IPS-20b (cell line): ENCODE measurements at regions not wholly inside any gene's neighbourhood (a gene's known extent, or its start where the extent isn't known, plus 50 kb on each side); places are given as distances from the start of the nearest gene placed in this dataset.
"Not testable (repeated sequence)": the region's sequence is repeated elsewhere in the genome, so short reads cannot be mapped to it uniquely, and the experiment has no call there.

Experiments used
- H3K27ac ChIP-seq: one replicate; pipeline ENCODE4 v1.5.1; 2013; ENCODE audit warnings: low read length
- H3K27me3 ChIP-seq: 2 replicates; pipeline ENCODE4 v1.6.1; 2013; ENCODE audit warnings: mild to moderate bottlenecking, low read length, inconsistent platforms; ENCODE audit not compliant: insufficient read depth
- H3K36me3 ChIP-seq: 2 replicates; pipeline ENCODE4 v1.6.1; 2013; ENCODE audit warnings: low read depth, mild to moderate bottlenecking, inconsistent platforms, low read length, moderate library complexity; ENCODE audit not compliant: insufficient read depth
- H3K4me1 ChIP-seq: 2 replicates; pipeline ENCODE4 v1.6.1; 2013; ENCODE audit warnings: mild to moderate bottlenecking, control low read depth, inconsistent platforms, low read length, moderate library complexity; ENCODE audit not compliant: insufficient read depth
- H3K4me3 ChIP-seq: 2 replicates; pipeline ENCODE4 v1.5.1; 2013; ENCODE audit warnings: mild to moderate bottlenecking, low read length, inconsistent platforms
- H3K9ac ChIP-seq: 2 replicates; pipeline ENCODE4 v1.6.1; 2013; ENCODE audit warnings: low read depth, mild to moderate bottlenecking, inconsistent platforms, low read length, moderate library complexity
- H3K9me3 ChIP-seq: 2 replicates; pipeline ENCODE4 v1.6.1; 2013; ENCODE audit warnings: mild to moderate bottlenecking, low read depth, low read length, inconsistent platforms; ENCODE audit not compliant: insufficient read depth

GRCh38 chr9:107778661-107779060, 289.1 kb upstream of the KLF4 start:
- no peaks in the 10 kb centered on the region for H3K36me3 ChIP-seq
- peaks cover 4% of the 10 kb centered on the region; the same call in 1 of the 2 replicates for H3K9me3 ChIP-seq
- no peak overlapping the region for H3K9ac ChIP-seq
- no peaks in the 10 kb centered on the region; the same call in 1 of the 2 replicates for H3K4me1 ChIP-seq
- no peak overlapping the region for H3K27ac ChIP-seq
- H3K4me3 ChIP-seq, result no peak overlapping the region
- no peaks in the 10 kb centered on the region for H3K27me3 ChIP-seq

- H3K27me3 ChIP-seq, H3K36me3 ChIP-seq, H3K27ac ChIP-seq, H3K4me3 ChIP-seq, H3K4me1 ChIP-seq, H3K9ac ChIP-seq: not testable (repeated sequence)
- peaks cover 17% of the 10 kb centered on the region for H3K9me3 ChIP-seq
Measured at GRCh38 chr9:107774099-107774498, 284.5 kb upstream of the KLF4 start.

- Histone ChIP-seq H3K4me3 (no peak overlapping the region), H3K36me3 (no peaks in the 10 kb centered on the region), H3K9me3 (peaks cover 17% of the 10 kb centered on the region), H3K27me3 (no peaks in the 10 kb centered on the region), H3K9ac (no peak overlapping the region), H3K27ac (no peak overlapping the region), H3K4me1 (no peaks in the 10 kb centered on the region; the same call in 1 of the 2 replicates)
Measured at GRCh38 chr9:107772988-107773387, 283.4 kb upstream of the KLF4 start.

- Histone ChIP-seq H3K27ac (no peak overlapping the region), H3K4me1 (no peaks in the 10 kb centered on the region; the same call in 1 of the 2 replicates), H3K9ac (no peak overlapping the region), H3K27me3 (no peaks in the 10 kb centered on the region), H3K36me3 (no peaks in the 10 kb centered on the region), H3K4me3 (no peak overlapping the region), H3K9me3 (peaks cover 17% of the 10 kb centered on the region)
Measured at GRCh38 chr9:107770716-107771115, 281.1 kb upstream of the KLF4 start.

GRCh38 chr9:107768224-107768623, 278.7 kb upstream of the KLF4 start:
- Histone ChIP-seq H3K4me3 (no peak overlapping the region), H3K36me3 (no peaks in the 10 kb centered on the region), H3K9me3 (peaks cover 8% of the 10 kb centered on the region), H3K9ac (no peak overlapping the region), H3K27me3 (no peaks in the 10 kb centered on the region), H3K27ac (no peak overlapping the region), H3K4me1 (no peaks in the 10 kb centered on the region; the same call in 1 of the 2 replicates)

GRCh38 chr9:107767711-107768110, 278.1 kb upstream of the KLF4 start:
- peaks cover 3% of the 10 kb centered on the region for H3K9me3 ChIP-seq
- no peak overlapping the region for H3K9ac ChIP-seq
- no peaks in the 10 kb centered on the region; the same call in 1 of the 2 replicates for H3K4me1 ChIP-seq
- H3K27ac ChIP-seq, result no peak overlapping the region
- H3K36me3 ChIP-seq, result no peaks in the 10 kb centered on the region
- H3K27me3 ChIP-seq, result no peaks in the 10 kb centered on the region
- H3K4me3 ChIP-seq, result no peak overlapping the region

- H3K4me3 ChIP-seq, H3K9ac ChIP-seq, H3K36me3 ChIP-seq, H3K4me1 ChIP-seq, H3K27ac ChIP-seq, H3K27me3 ChIP-seq, H3K9me3 ChIP-seq: not testable (repeated sequence)
Measured at GRCh38 chr9:107763469-107763868, 273.9 kb upstream of the KLF4 start.

GRCh38 chr9:107761307-107761706, 271.7 kb upstream of the KLF4 start:
- H3K9ac ChIP-seq, result no peak overlapping the region
- no peak overlapping the region for H3K4me3 ChIP-seq
- H3K9me3 ChIP-seq, result no peaks in the 10 kb centered on the region
- H3K27ac ChIP-seq, result no peak overlapping the region
- no peaks in the 10 kb centered on the region for H3K36me3 ChIP-seq
- no peaks in the 10 kb centered on the region for H3K27me3 ChIP-seq
- no peaks in the 10 kb centered on the region for H3K4me1 ChIP-seq

- Histone ChIP-seq H3K27me3 (no peaks in the 10 kb centered on the region), H3K9me3 (no peaks in the 10 kb centered on the region), H3K27ac (no peak overlapping the region), H3K36me3 (no peaks in the 10 kb centered on the region), H3K4me3 (no peak overlapping the region), H3K9ac (no peak overlapping the region), H3K4me1 (no peaks in the 10 kb centered on the region)
Measured at GRCh38 chr9:107760469-107761242, 271.1 kb upstream of the KLF4 start.

GRCh38 chr9:107759823-107760166, 270.2 kb upstream of the KLF4 start:
- Histone ChIP-seq H3K9ac (no peak overlapping the region), H3K27me3 (no peaks in the 10 kb centered on the region), H3K9me3 (no peaks in the 10 kb centered on the region), H3K4me3 (no peak overlapping the region), H3K27ac (no peak overlapping the region), H3K4me1 (no peaks in the 10 kb centered on the region), H3K36me3 (no peaks in the 10 kb centered on the region)

GRCh38 chr9:107759009-107759822, 269.6 kb upstream of the KLF4 start:
- no peaks in the 10 kb centered on the region for H3K4me1 ChIP-seq

GRCh38 chr9:107756091-107756490, 266.5 kb upstream of the KLF4 start:
- H3K4me3 ChIP-seq, result no peak overlapping the region
- no peak overlapping the region for H3K27ac ChIP-seq
- no peaks in the 10 kb centered on the region for H3K27me3 ChIP-seq
- H3K36me3 ChIP-seq, result no peaks in the 10 kb centered on the region
- no peak overlapping the region for H3K9ac ChIP-seq
- peaks cover 7% of the 10 kb centered on the region; the same call in 1 of the 2 replicates for H3K4me1 ChIP-seq
- no peaks in the 10 kb centered on the region for H3K9me3 ChIP-seq

More at GRCh38 chr9:107759009-107759822, 269.6 kb upstream of the KLF4 start:
- no peak overlapping the region for H3K9ac ChIP-seq
- H3K36me3 ChIP-seq, result no peaks in the 10 kb centered on the region
- no peak overlapping the region for H3K4me3 ChIP-seq
- no peaks in the 10 kb centered on the region for H3K9me3 ChIP-seq
- H3K27me3 ChIP-seq, result no peaks in the 10 kb centered on the region
- no peak overlapping the region for H3K27ac ChIP-seq
